Left kidney (tissue), 1 donor: ENCODE measurements at regions not wholly inside any gene's neighbourhood (a gene's known extent, or its start where the extent isn't known, plus 50 kb on each side); places are given as distances from the start of the nearest gene placed in this dataset.
"Not testable (repeated sequence)": the region's sequence is repeated elsewhere in the genome, so short reads cannot be mapped to it uniquely, and the experiment has no call there.

ENCODE experiments used
- DNase-seq: peaks from one replicate; pipeline ENCODE4 v3.0.0-alpha.2; 2013

GRCh38 chr11:90282551-90283071, 59.8 kb upstream of the CHORDC1 start:
- not testable (repeated sequence) for DNase-seq

GRCh38 chr11:90274362-90274761, 51.5 kb upstream of the CHORDC1 start:
- no peak for DNase-seq
